ENCODE measurements at regions not wholly inside any gene's neighbourhood (a gene's known extent, or its start where the extent isn't known, plus 50 kb on each side); places are given as distances from the start of the nearest gene placed in this dataset.

GRCh38 chr5:8208307-8208706, 339.4 kb downstream of the MTRR start:
- Histone ChIP-seq H3K9me3 (replicated peaks) (peaks cover 5% of the 10 kb centered on the region), H3K36me3 (no peaks in the 10 kb centered on the region)

GRCh38 chr5:8209500-8209899, 340.6 kb downstream of the MTRR start:
- no peak for DNase-seq (ENCODE audit: low read depth in 1 of 2, low spot score in 2 of 2)
- no peaks in the 10 kb centered on the region for H3K36me3 ChIP-seq
- peaks cover 5% of the 10 kb centered on the region for H3K9me3 ChIP-seq (replicated peaks)
- H3K27ac ChIP-seq: no peak overlapping the region
- H3K27me3 ChIP-seq (replicated peaks): no peaks in the 10 kb centered on the region
- H3K4me3 ChIP-seq: no peak overlapping the region
- H3K4me1 ChIP-seq (replicated peaks): no peaks in the 10 kb centered on the region

More at GRCh38 chr5:8208307-8208706, 339.4 kb downstream of the MTRR start:
- H3K4me1 ChIP-seq (replicated peaks): no peaks in the 10 kb centered on the region
- no peak overlapping the region for H3K27ac ChIP-seq
- DNase-seq (ENCODE audit: low read depth in 1 of 2, low spot score in 2 of 2): no peak
- no peaks in the 10 kb centered on the region for H3K27me3 ChIP-seq (replicated peaks)
- no peak overlapping the region for H3K4me3 ChIP-seq

GRCh38 chr5:8213701-8214240, 344.8 kb downstream of the MTRR start:
- no peak overlapping the region for H3K4me3 ChIP-seq
- peaks cover 6% of the 10 kb centered on the region; the same call in 1 of the 2 replicates for H3K9me3 ChIP-seq (replicated peaks)

GRCh38 chr5:8216921-8217320, 348.0 kb downstream of the MTRR start:
- DNase-seq (ENCODE audit: low read depth in 1 of 2, low spot score in 2 of 2): no peak
- Histone ChIP-seq H3K27me3 (replicated peaks) (no peaks in the 10 kb centered on the region), H3K36me3 (no peaks in the 10 kb centered on the region), H3K27ac (no peak overlapping the region), H3K4me3 (no peak overlapping the region), H3K4me1 (replicated peaks) (no peaks in the 10 kb centered on the region), H3K9me3 (replicated peaks) (0 out of 2 replicates have a peak, but pooled peaks cover 3% of the 10 kb centered on the region)

More at GRCh38 chr5:8213701-8214240, 344.8 kb downstream of the MTRR start:
- H3K36me3 ChIP-seq: no peaks in the 10 kb centered on the region
- H3K4me1 ChIP-seq (replicated peaks): no peaks in the 10 kb centered on the region
- no peaks in the 10 kb centered on the region for H3K27me3 ChIP-seq (replicated peaks)
- no peak for DNase-seq (ENCODE audit: low read depth in 1 of 2, low spot score in 2 of 2)
- H3K27ac ChIP-seq: no peak overlapping the region

GRCh38 chr5:8226148-8226547, 357.2 kb downstream of the MTRR start:
- no peaks in the 10 kb centered on the region for H3K4me1 ChIP-seq (replicated peaks)
- H3K27ac ChIP-seq: no peak overlapping the region
- no peak overlapping the region for H3K4me3 ChIP-seq
- 0 out of 2 replicates have a peak, but pooled peaks cover 4% of the 10 kb centered on the region for H3K9me3 ChIP-seq (replicated peaks)
- no peak for DNase-seq (ENCODE audit: low read depth in 1 of 2, low spot score in 2 of 2)
- H3K36me3 ChIP-seq: no peaks in the 10 kb centered on the region; the same call in 1 of the 2 replicates
- H3K27me3 ChIP-seq (replicated peaks): no peaks in the 10 kb centered on the region

GRCh38 chr5:8227112-8227511, 358.2 kb downstream of the MTRR start:
- Histone ChIP-seq H3K4me1 (replicated peaks) (no peaks in the 10 kb centered on the region), H3K27ac (no peak overlapping the region), H3K27me3 (replicated peaks) (no peaks in the 10 kb centered on the region), H3K9me3 (replicated peaks) (0 out of 2 replicates have a peak, but pooled peaks cover 4% of the 10 kb centered on the region), H3K4me3 (no peak overlapping the region), H3K36me3 (no peaks in the 10 kb centered on the region; the same call in 1 of the 2 replicates)
- no peak for DNase-seq (ENCODE audit: low read depth in 1 of 2, low spot score in 2 of 2)

- 0 out of 2 replicates have a peak, but pooled peaks cover 4% of the 10 kb centered on the region for H3K9me3 ChIP-seq (replicated peaks)
- no peak for DNase-seq (ENCODE audit: low read depth in 1 of 2, low spot score in 2 of 2)
- no peaks in the 10 kb centered on the region for H3K27me3 ChIP-seq (replicated peaks)
- H3K4me3 ChIP-seq: no peak overlapping the region
- H3K4me1 ChIP-seq (replicated peaks): no peaks in the 10 kb centered on the region
- no peak overlapping the region for H3K27ac ChIP-seq
- H3K36me3 ChIP-seq: no peaks in the 10 kb centered on the region; the same call in 1 of the 2 replicates
Measured at GRCh38 chr5:8229551-8229950, 360.6 kb downstream of the MTRR start.

- H3K4me3 ChIP-seq: no peak overlapping the region
Measured at GRCh38 chr5:8230868-8231267, 361.9 kb downstream of the MTRR start.

GRCh38 chr5:8233479-8233878, 364.5 kb downstream of the MTRR start:
- 0 out of 2 replicates have a peak, but pooled peaks cover 4% of the 10 kb centered on the region for H3K9me3 ChIP-seq (replicated peaks)
- H3K4me1 ChIP-seq (replicated peaks): no peaks in the 10 kb centered on the region
- H3K36me3 ChIP-seq: no peaks in the 10 kb centered on the region
- no peak for DNase-seq (ENCODE audit: low read depth in 1 of 2, low spot score in 2 of 2)
- H3K4me3 ChIP-seq: no peak overlapping the region
- no peak overlapping the region for H3K27ac ChIP-seq
- no peaks in the 10 kb centered on the region for H3K27me3 ChIP-seq (replicated peaks)

More at GRCh38 chr5:8230868-8231267, 361.9 kb downstream of the MTRR start:
- Histone ChIP-seq H3K27me3 (replicated peaks) (no peaks in the 10 kb centered on the region), H3K27ac (no peak overlapping the region), H3K36me3 (no peaks in the 10 kb centered on the region), H3K9me3 (replicated peaks) (0 out of 2 replicates have a peak, but pooled peaks cover 4% of the 10 kb centered on the region), H3K4me1 (replicated peaks) (no peaks in the 10 kb centered on the region)
- DNase-seq (ENCODE audit: low read depth in 1 of 2, low spot score in 2 of 2): no peak

GRCh38 chr5:8234179-8234770, 365.3 kb downstream of the MTRR start:
- no peaks in the 10 kb centered on the region for H3K4me1 ChIP-seq (replicated peaks)
- no peak overlapping the region for H3K27ac ChIP-seq
- H3K4me3 ChIP-seq: no peak overlapping the region
- no peaks in the 10 kb centered on the region for H3K36me3 ChIP-seq
- no peak for DNase-seq (ENCODE audit: low read depth in 1 of 2, low spot score in 2 of 2)
- H3K27me3 ChIP-seq (replicated peaks): no peaks in the 10 kb centered on the region
- H3K9me3 ChIP-seq (replicated peaks): no peaks in the 10 kb centered on the region

GRCh38 chr5:8238080-8238479, 369.1 kb downstream of the MTRR start:
- no peak overlapping the region for H3K4me3 ChIP-seq
- no peaks in the 10 kb centered on the region for H3K27me3 ChIP-seq (replicated peaks)
- no peak overlapping the region for H3K27ac ChIP-seq
- no peaks in the 10 kb centered on the region for H3K9me3 ChIP-seq (replicated peaks)
- DNase-seq (ENCODE audit: low read depth in 1 of 2, low spot score in 2 of 2): no peak
- H3K36me3 ChIP-seq: no peaks in the 10 kb centered on the region
- no peaks in the 10 kb centered on the region for H3K4me1 ChIP-seq (replicated peaks)

- Histone ChIP-seq H3K27ac (no peak overlapping the region), H3K36me3 (no peaks in the 10 kb centered on the region), H3K27me3 (replicated peaks) (no peaks in the 10 kb centered on the region), H3K4me1 (replicated peaks) (no peaks in the 10 kb centered on the region), H3K4me3 (no peak overlapping the region), H3K9me3 (replicated peaks) (no peaks in the 10 kb centered on the region)
- no peak for DNase-seq (ENCODE audit: low read depth in 1 of 2, low spot score in 2 of 2)
Measured at GRCh38 chr5:8239198-8239597, 370.2 kb downstream of the MTRR start.

GRCh38 chr5:8239646-8240045, 370.7 kb downstream of the MTRR start:
- no peak for DNase-seq (ENCODE audit: low read depth in 1 of 2, low spot score in 2 of 2)
- H3K27ac ChIP-seq: no peak overlapping the region
- H3K4me3 ChIP-seq: no peak overlapping the region
- H3K27me3 ChIP-seq (replicated peaks): no peaks in the 10 kb centered on the region
- H3K4me1 ChIP-seq (replicated peaks): no peaks in the 10 kb centered on the region
- H3K9me3 ChIP-seq (replicated peaks): no peaks in the 10 kb centered on the region
- H3K36me3 ChIP-seq: no peaks in the 10 kb centered on the region

GRCh38 chr5:8241076-8241475, 372.1 kb downstream of the MTRR start:
- Histone ChIP-seq H3K36me3 (no peaks in the 10 kb centered on the region), H3K4me3 (no peak overlapping the region), H3K27me3 (replicated peaks) (no peaks in the 10 kb centered on the region), H3K27ac (no peak overlapping the region), H3K4me1 (replicated peaks) (no peaks in the 10 kb centered on the region), H3K9me3 (replicated peaks) (no peaks in the 10 kb centered on the region)
- no peak for DNase-seq (ENCODE audit: low read depth in 1 of 2, low spot score in 2 of 2)
